GM18511 (cell line): ENCODE measurements at regions not wholly inside any gene's neighbourhood (a gene's known extent, or its start where the extent isn't known, plus 50 kb on each side); places are given as distances from the start of the nearest gene placed in this dataset.

Experiments used
- ATAC-seq: cut with Tn5 transposase; IDR thresholded peaks from one replicate; pipeline ENCODE4 v1.9.1; 2021; ENCODE audit warnings: mild to moderate bottlenecking, moderate library complexity; ENCODE audit not compliant: unreplicated experiment

GRCh38 chr4:45985038-45985437 lies 138.8 kb downstream of the GABRG1 start:
- ATAC-seq = no peak

DNA sequence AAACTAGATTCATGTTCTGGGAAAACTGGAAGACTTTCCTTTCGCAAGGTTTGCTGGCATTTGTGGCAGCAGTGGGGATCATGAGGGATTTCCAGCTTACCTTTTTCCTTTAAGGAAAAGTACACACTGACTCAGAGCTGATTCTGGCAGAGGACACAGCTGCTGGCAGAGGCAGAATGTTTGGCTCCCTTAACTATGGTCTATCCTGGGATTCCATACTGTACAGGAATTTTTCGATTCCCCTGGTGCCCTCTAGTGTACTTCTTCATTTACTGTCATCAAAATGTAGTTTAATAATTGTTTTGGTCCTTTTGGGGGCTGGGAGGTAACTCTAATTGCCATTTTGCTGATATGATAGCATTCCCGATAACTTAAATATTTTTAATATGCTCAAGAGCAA lies 152.7 kb downstream of the GABRG1 start:
- no peak for ATAC-seq

DNA sequence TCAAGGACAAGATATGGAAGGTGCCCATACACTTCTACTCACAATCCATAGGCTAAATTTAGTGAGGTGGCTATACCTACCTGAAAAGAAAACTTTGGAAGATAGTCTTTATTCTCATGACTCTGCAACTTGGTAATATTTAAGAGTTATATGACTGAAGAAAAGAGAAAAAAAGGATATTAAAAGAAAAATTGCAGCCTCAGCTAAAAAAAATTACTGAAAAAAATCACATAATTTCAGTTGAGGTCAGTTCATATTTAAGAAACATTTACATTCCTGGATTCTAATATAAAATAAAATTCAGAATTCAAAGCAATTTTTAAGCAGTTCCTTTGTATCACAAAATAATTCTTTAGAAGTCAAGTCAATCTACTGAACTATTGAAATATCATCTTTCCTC lies 166.5 kb downstream of the GABRG1 start:
- no peak for ATAC-seq

- ATAC-seq = no peak
Measured at GRCh38 chr4:45954276-45954675, 169.6 kb downstream of the GABRG1 start.

DNA sequence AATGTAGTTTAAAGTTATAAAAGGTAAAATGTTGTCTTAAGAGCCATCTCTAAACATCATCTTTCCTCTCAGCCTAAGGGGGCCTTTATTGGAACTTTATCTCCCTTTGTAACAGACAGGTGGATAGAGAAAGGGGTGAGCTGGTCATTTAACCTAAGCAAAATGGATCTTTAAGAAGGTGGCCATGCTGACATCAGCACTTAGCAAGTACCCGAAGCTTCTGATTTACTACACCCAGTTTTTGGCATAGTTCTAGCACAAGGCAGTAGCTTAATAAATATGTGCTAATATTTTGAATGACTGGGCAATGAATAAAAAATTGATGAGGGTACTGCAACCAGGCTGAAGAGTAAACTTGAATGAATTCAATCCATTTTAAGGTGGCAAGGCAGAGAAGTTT lies 172.7 kb downstream of the GABRG1 start:
- ATAC-seq = no peak

GRCh38 chr4:45946699-45947098 lies 177.2 kb downstream of the GABRG1 start:
- no peak for ATAC-seq

DNA sequence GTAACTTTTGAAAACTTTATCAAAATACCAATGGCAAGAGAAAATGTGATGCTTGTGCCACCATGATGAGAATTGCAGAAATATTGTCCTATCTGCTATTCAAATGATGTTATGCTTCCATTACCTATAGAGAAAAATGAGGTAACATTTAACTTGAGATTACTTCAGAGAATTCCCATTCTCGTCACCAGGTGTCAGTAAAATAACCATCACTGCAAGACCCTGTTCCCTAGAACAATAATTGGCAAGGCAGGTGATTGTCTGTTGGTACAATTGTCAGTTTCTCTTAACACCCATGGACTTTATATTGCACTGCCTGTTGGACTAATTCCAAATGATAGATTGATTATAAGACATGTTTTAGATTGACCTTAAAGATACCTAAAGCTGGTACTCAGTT lies 179.9 kb downstream of the GABRG1 start:
- ATAC-seq = no peak

- ATAC-seq = no peak
Measured at GRCh38 chr4:45939056-45939455, 184.8 kb downstream of the GABRG1 start.

DNA sequence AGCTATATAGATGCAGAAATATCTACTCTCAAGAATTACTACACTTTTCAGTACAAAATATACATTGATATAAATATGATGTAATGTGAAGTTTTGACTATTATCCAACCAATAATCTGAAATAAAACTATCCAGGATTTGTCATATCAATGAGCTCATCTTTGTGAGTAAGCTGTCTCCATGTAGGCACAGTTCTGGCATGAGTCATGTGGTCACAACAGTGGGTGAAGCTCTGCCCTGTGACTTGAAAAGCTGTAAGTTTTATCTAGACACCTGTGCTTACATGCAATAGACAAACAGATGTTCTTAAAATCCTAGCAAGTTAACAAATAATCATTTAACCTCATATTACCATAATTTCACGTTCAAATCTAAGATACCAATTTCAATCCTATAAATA lies 192.7 kb downstream of the GABRG1 start:
- no peak for ATAC-seq

DNA sequence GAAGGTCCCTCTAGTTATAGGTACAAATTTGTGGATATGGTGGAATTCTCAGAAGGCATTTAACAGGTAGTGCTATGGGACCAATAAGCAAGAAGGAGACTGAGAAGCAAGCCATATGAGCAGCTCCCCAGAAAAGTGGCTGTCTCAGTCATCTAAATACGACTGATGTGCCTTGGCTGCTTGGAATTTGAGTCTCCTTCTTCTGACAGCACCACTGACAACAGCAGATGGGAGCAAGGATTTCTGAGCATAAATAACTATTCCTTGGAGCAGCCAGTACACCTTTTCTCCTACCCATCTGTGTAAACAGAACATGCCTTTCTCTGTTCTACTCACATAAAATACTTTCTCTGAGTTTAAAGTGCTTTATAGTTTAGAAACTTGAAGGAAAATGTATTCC lies 196.2 kb downstream of the GABRG1 start:
- no peak for ATAC-seq

- ATAC-seq = no peak
Measured at GRCh38 chr4:45925809-45926208, 198.0 kb downstream of the GABRG1 start.

- no peak for ATAC-seq
Measured at GRCh38 chr4:45920861-45921260, 203.0 kb downstream of the GABRG1 start.

- ATAC-seq = no peak
Measured at GRCh38 chr4:45910511-45910910, 213.3 kb downstream of the GABRG1 start.

DNA sequence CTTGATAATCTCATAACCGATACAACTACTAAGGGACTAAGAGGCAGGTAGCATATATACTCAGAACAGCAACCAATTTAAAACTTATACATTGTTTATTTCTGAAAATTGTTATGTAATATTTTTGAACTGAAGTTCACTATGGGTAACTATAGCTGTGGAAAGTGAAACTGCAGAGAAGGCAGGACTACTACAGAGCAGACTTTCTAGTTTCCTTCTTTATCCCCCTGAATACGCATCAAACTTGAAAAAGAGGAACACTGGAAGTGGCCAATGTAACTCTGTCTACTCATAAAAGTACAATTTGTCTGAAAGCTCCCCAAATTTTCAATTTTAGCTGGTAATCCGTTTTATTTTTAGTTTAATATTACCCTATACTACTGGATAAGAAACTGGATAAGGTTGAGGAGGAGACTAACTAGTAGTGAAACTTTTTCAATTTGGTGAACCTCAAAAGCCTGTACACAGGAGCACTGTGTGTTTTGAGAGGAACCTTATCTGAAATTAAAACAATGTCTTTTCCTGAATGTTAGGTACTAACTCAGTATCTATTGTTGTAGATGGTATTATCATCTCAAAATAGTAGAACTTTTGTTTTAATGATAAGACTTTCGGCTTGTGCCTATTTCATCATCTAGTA lies 225.8 kb downstream of the GABRG1 start:
- ATAC-seq = no peak

- ATAC-seq = no peak
Measured at GRCh38 chr4:45883421-45883820, 240.4 kb downstream of the GABRG1 start.

GRCh38 chr4:45876235-45876890 lies 247.5 kb downstream of the GABRG1 start:
- ATAC-seq = no peak

- ATAC-seq = no peak
Measured at GRCh38 chr4:45869184-45869583, 254.7 kb downstream of the GABRG1 start.

DNA sequence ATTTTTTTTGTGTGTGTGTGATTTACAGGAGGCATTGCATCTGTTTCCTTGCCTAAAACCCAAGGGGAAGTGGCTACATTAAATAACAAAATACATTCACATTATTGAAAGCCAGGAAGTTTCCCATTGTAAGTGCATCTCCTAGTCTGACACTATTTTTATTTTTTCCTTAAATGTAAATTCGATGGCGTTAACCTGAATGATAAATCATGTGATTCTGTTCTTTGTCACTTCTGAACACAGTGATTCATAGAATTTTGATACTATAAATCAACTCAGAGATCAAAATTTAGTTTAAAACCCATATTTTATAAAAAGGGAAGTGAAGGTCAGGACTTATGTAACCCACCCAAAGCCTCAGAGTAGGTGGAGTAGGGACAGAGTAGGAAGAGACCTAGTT lies 258.1 kb downstream of the GABRG1 start:
- ATAC-seq = no peak

GRCh38 chr4:45855857-45856256 lies 268.0 kb downstream of the GABRG1 start:
- ATAC-seq = no peak

DNA sequence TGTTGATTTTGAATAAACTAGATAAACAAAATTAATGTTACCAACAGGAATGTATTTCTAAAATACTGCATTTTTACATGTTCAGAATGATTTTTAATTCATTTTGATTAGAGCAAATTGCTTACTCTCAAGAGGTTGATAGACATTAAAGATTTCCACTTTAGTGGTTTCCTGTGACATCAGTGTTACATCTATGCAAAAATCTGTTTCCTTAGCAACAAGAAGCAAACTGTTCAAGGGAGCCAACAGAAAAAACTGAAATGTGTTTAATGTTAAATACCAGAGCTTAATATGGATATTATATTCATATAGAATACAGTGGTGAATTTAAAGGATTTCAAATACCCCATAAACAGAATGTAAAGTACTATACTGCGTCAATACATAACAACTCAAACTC lies 277.8 kb downstream of the GABRG1 start:
- no peak for ATAC-seq

DNA sequence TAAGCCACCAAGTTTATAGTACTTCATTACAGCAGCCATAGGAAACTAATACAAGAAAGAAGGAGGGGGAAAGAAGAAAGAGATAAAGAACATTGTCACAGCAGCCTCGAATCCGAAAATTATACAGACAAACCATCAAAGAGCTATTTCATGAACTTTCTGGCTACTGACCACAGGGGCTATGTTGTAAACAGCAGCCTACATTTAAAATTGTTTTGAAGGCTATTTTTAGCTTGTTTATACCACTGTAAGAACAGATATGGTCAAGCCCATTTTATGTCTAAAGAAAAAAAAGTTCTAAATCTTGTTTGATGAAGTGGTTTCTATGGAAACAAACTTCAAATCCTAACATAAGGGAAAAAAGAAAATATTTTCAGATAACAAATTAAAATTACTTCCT lies 282.1 kb downstream of the GABRG1 start:
- ATAC-seq = no peak

DNA sequence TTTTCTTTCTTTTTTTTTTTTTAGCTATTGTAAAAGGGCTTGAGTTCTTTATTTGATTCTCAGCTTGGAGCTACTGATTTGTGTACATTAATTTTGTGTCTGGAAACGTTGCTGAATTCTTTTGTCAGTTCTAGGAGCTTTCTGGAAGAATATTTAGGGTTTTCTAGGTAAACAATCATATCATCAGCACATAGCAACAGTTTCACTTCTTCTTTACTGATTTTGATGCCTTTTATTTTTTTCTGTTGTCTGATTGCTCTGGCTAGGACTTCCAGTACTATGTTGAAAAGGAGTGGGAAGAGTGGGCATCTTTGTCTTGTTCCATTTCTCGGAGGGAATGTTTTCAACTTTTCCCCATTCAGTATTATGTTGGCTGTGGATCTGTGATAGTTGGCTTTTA lies 292.2 kb downstream of the GABRG1 start:
- ATAC-seq = no peak

- no peak for ATAC-seq
Measured at GRCh38 chr4:45803994-45804393, 319.9 kb downstream of the GABRG1 start.
